ENCODE measurements at regions not wholly inside any gene's neighbourhood (a gene's known extent, or its start where the extent isn't known, plus 50 kb on each side); places are given as distances from the start of the nearest gene placed in this dataset.

DNA sequence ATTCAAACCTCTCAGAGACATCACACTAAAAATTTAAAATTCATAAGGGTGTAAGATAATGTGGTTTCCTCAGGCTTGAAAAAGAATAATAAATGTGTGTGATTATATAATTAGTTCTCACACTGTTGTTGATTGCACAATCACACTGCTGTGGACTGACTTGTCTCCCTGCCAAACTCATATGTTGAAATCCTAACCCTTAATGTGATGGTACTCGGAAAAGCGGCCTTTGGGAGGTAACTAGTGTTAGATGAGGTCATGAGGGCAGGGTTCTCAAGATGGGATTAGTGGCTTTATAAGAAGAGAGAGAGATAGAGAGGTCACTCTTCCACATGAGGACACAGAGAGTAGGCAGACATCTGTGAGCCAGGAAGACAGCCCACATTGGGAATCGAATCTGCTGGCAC is 128.5 kb upstream of the COL1A2 start:
- TF ChIP-seq, protein P1, sequence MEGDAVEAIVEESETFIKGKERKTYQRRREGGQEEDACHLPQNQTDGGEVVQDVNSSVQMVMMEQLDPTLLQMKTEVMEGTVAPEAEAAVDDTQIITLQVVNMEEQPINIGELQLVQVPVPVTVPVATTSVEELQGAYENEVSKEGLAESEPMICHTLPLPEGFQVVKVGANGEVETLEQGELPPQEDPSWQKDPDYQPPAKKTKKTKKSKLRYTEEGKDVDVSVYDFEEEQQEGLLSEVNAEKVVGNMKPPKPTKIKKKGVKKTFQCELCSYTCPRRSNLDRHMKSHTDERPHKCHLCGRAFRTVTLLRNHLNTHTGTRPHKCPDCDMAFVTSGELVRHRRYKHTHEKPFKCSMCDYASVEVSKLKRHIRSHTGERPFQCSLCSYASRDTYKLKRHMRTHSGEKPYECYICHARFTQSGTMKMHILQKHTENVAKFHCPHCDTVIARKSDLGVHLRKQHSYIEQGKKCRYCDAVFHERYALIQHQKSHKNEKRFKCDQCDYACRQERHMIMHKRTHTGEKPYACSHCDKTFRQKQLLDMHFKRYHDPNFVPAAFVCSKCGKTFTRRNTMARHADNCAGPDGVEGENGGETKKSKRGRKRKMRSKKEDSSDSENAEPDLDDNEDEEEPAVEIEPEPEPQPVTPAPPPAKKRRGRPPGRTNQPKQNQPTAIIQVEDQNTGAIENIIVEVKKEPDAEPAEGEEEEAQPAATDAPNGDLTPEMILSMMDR (conservative IDR thresholded peaks at IDR 0.05; ENCODE audit: low read depth, low read length) = no peak
- TF ChIP-seq EZH2 (IDR thresholded peaks at IDR 0.05; ENCODE audit: low read length, unreplicated experiment) (no peak), EZH2phosphoT487 (IDR thresholded peaks at IDR 0.05; ENCODE audit: borderline replicate concordance, low read length) (no peak)
